Large intestine (tissue), 3 donors: ENCODE measurements at regions not wholly inside any gene's neighbourhood (a gene's known extent, or its start where the extent isn't known, plus 50 kb on each side); places are given as distances from the start of the nearest gene placed in this dataset.

Experiments used
- DNase-seq, 2 donors: peaks; one replicate each; pipeline versions ENCODE4 v3.0.0 to v3.0.0-alpha.2; 2013
- H3K27ac ChIP-seq: one replicate; pipeline ENCODE4 v1.5.1; 2013; ENCODE audit warnings: low read length
- H3K27me3 ChIP-seq: 2 replicates; pipeline ENCODE4 v1.6.1; 2013; ENCODE audit warnings: low read length; ENCODE audit not compliant: control insufficient read depth, insufficient read depth
- H3K36me3 ChIP-seq: 2 replicates; pipeline ENCODE4 v1.6.1; 2013; ENCODE audit warnings: low read length; ENCODE audit not compliant: control insufficient read depth, insufficient read depth
- H3K4me1 ChIP-seq: one replicate; pipeline ENCODE4 v1.6.1; 2013; ENCODE audit warnings: low read length; ENCODE audit not compliant: control insufficient read depth, insufficient read depth
- H3K4me3 ChIP-seq: one replicate; pipeline ENCODE4 v1.5.1; 2013; ENCODE audit warnings: low read length
- H3K9me3 ChIP-seq: one replicate; pipeline ENCODE4 v1.6.1; 2013; ENCODE audit warnings: mild to moderate bottlenecking, low read depth, low read length, moderate library complexity; ENCODE audit not compliant: control insufficient read depth
- WGBS: methylation state at CpG from one replicate; pipeline ENCODE4 v1.1.5; 2013; ENCODE audit warnings: low lambda C conversion rate; ENCODE audit not compliant: insufficient coverage; 5-methylcytosine and 5-hydroxymethylcytosine counted together

GRCh38 chr18:56188529-56189275 is 449.7 kb downstream of the TXNL1 start:
- WGBS, result 80% methylated on average over 2 of the region's 9 CpGs

GRCh38 chr18:56186319-56186718 is 452.1 kb downstream of the TXNL1 start:
- no peak for DNase-seq
- WGBS, result 100% methylated on average over 1 of the region's 2 CpGs
- no peak overlapping the region for H3K27ac ChIP-seq
- no peak overlapping the region for H3K4me3 ChIP-seq
- H3K9me3 ChIP-seq, result no peaks in the 10 kb centered on the region
- H3K4me1 ChIP-seq, result no peaks in the 10 kb centered on the region
- H3K27me3 ChIP-seq, result no peaks in the 10 kb centered on the region
- H3K36me3 ChIP-seq, result no peaks in the 10 kb centered on the region

More at GRCh38 chr18:56188529-56189275, 449.7 kb downstream of the TXNL1 start:
- no peak overlapping the region for H3K4me3 ChIP-seq
- no peaks in the 10 kb centered on the region for H3K27me3 ChIP-seq
- DNase-seq, result no peak
- H3K9me3 ChIP-seq, result no peaks in the 10 kb centered on the region
- no peaks in the 10 kb centered on the region for H3K4me1 ChIP-seq
- H3K36me3 ChIP-seq, result no peaks in the 10 kb centered on the region
- no peak overlapping the region for H3K27ac ChIP-seq

- Histone ChIP-seq H3K27ac (no peak overlapping the region), H3K36me3 (no peaks in the 10 kb centered on the region), H3K9me3 (no peaks in the 10 kb centered on the region), H3K4me1 (no peaks in the 10 kb centered on the region), H3K4me3 (no peak overlapping the region), H3K27me3 (no peaks in the 10 kb centered on the region)
- DNase-seq, result no peak
- WGBS, result 93% methylated on average over 3 of the region's 5 CpGs
Measured at GRCh38 chr18:56185126-56185525, 453.3 kb downstream of the TXNL1 start.

GRCh38 chr18:56176751-56177150 is 461.6 kb downstream of the TXNL1 start:
- no peaks in the 10 kb centered on the region for H3K9me3 ChIP-seq
- H3K36me3 ChIP-seq, result no peaks in the 10 kb centered on the region
- no peaks in the 10 kb centered on the region for H3K27me3 ChIP-seq
- H3K27ac ChIP-seq, result no peak overlapping the region
- no peak for DNase-seq
- no peaks in the 10 kb centered on the region for H3K4me1 ChIP-seq
- WGBS, result 80% methylated on average over 1 of the region's 6 CpGs
- no peak overlapping the region for H3K4me3 ChIP-seq

GRCh38 chr18:56175330-56176001 is 462.9 kb downstream of the TXNL1 start:
- no peaks in the 10 kb centered on the region for H3K27me3 ChIP-seq
- 91% methylated on average over 4 of the region's 7 CpGs for WGBS
- no peaks in the 10 kb centered on the region for H3K4me1 ChIP-seq
- no peaks in the 10 kb centered on the region for H3K9me3 ChIP-seq
- DNase-seq, result no peak
- H3K36me3 ChIP-seq, result no peaks in the 10 kb centered on the region
- no peak overlapping the region for H3K4me3 ChIP-seq
- H3K27ac ChIP-seq, result no peak overlapping the region

- no peaks in the 10 kb centered on the region for H3K4me1 ChIP-seq
- H3K27me3 ChIP-seq, result no peaks in the 10 kb centered on the region
- no peak overlapping the region for H3K4me3 ChIP-seq
- H3K9me3 ChIP-seq, result no peaks in the 10 kb centered on the region
- no peaks in the 10 kb centered on the region for H3K36me3 ChIP-seq
- DNase-seq, result no peak
- H3K27ac ChIP-seq, result no peak overlapping the region
Measured at GRCh38 chr18:56173542-56174220, 464.7 kb downstream of the TXNL1 start.

- Histone ChIP-seq H3K36me3 (no peaks in the 10 kb centered on the region), H3K27me3 (no peaks in the 10 kb centered on the region), H3K9me3 (no peaks in the 10 kb centered on the region), H3K27ac (no peak overlapping the region), H3K4me1 (no peaks in the 10 kb centered on the region), H3K4me3 (no peak overlapping the region)
- 100% methylated on average over 1 of the region's 2 CpGs for WGBS
- no peak for DNase-seq
Measured at GRCh38 chr18:56172527-56172926, 465.9 kb downstream of the TXNL1 start.

GRCh38 chr18:56171848-56172247 is 466.5 kb downstream of the TXNL1 start:
- Histone ChIP-seq H3K27ac (no peak overlapping the region), H3K36me3 (no peaks in the 10 kb centered on the region), H3K9me3 (no peaks in the 10 kb centered on the region), H3K4me3 (no peak overlapping the region), H3K4me1 (no peaks in the 10 kb centered on the region), H3K27me3 (no peaks in the 10 kb centered on the region)
- WGBS, result 50% methylated on average over 1 of the region's 2 CpGs
- DNase-seq, result no peak

- Histone ChIP-seq H3K9me3 (no peaks in the 10 kb centered on the region), H3K36me3 (no peaks in the 10 kb centered on the region), H3K27ac (peak overlapping the region; percentile 27), H3K4me3 (no peak overlapping the region), H3K27me3 (no peaks in the 10 kb centered on the region), H3K4me1 (no peaks in the 10 kb centered on the region)
- 6% methylated on average over 2 of the region's 5 CpGs for WGBS
- peak in 1 of 2 donors; percentile 59 for DNase-seq
Measured at GRCh38 chr18:56168049-56168781, 470.2 kb downstream of the TXNL1 start.

- H3K27ac ChIP-seq, result no peak overlapping the region
- H3K4me3 ChIP-seq, result no peak overlapping the region
- no peak for DNase-seq
- H3K27me3 ChIP-seq, result no peaks in the 10 kb centered on the region
- WGBS, result 82% methylated on average over 1 of the region's 4 CpGs
- no peaks in the 10 kb centered on the region for H3K9me3 ChIP-seq
- no peaks in the 10 kb centered on the region for H3K36me3 ChIP-seq
- H3K4me1 ChIP-seq, result no peaks in the 10 kb centered on the region
Measured at GRCh38 chr18:56167366-56167765, 471.0 kb downstream of the TXNL1 start.
